Activated CD4-positive, alpha-beta T cell treated with anti-CD3 and anti-CD28 coated beads, Interleukin-2, Interleukin-6, amounts not matched to agents 100 ng/mL and 50 ng/mL, durations not matched to agents 16 hours and 8 hours (primary cell): ENCODE measurements at regions not wholly inside any gene's neighbourhood (a gene's known extent, or its start where the extent isn't known, plus 50 kb on each side); places are given as distances from the start of the nearest gene placed in this dataset.
"Not testable (repeated sequence)": the region's sequence is repeated elsewhere in the genome, so short reads cannot be mapped to it uniquely, and the experiment has no call there.

Experiments used
- DNase-seq: peaks from one replicate; pipeline ENCODE4 v3.0.0-alpha.2; 2020

DNA sequence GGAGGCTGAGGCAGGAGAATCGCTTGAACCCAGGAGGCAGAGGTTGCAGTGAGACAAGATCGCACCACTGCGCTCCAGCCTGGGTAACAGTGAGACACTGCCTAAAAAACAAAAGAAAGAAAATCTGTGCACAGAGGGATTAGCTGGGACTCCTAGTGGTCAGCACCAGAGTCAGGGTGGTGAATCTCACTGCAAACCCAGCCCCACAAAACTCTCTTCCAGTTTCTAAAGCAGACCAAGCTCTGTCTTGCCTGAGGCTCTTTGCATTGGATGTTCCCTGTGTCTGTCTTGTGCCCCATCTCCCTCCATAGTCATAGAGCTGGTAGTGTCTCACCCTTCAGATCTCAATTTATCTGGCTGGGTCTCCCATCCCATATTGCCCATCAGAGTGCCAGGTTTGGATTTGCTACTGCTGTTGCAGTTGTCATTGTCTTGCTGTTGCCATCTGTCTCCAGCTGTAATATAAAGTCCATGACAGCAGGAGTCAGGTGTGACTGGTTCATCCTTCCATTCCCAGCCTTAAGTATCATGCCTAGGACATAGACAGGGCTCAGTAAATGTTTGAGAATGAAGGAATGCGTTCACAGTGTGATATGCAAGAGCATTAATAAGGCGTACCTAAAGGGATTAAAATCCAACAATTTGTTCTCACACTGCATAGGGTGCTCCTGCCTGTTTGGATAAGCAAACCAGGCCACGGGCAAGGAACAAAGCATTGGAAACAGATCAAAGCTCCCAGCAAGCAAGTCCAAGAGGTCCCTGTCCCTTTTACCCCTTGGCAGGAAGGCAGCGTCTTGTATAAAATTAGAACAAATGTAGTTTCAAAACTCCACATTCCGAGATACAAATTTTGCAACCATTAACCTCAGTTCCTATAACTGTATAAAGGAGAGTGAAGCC, 614.6 kb upstream of the CDH5 start:
- DNase-seq: no peak

- DNase-seq: no peak
These were observed 617.0 kb upstream of the CDH5 start for GRCh38 chr16:65749506-65749905.

DNA sequence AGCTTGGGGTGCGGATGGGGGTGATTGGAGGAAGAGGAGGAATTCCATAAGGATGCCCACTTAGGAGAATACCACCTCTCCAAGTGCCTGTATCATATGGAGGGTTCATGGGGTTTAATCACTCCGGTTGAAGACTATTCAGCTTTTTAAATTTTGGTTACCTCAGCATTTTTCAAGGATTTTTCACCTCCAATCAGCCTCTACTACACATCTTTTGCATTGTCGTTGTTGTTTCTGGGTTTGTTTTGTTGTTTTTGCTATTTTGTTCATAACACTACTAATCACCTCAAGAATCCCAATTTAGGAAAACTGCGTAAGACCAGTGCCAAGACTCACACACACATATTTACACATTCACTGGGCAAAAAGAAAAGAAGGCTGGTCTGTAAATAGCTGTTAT, 619.5 kb upstream of the CDH5 start:
- DNase-seq: no peak

GRCh38 chr16:65745201-65745708, 621.2 kb upstream of the CDH5 start:
- DNase-seq: no peak

- DNase-seq: no peak
These were observed 622.1 kb upstream of the CDH5 start for GRCh38 chr16:65744401-65744800.

- no peak for DNase-seq
These were observed 621.7 kb upstream of the CDH11 start for GRCh38 chr16:65743558-65743957.

DNA sequence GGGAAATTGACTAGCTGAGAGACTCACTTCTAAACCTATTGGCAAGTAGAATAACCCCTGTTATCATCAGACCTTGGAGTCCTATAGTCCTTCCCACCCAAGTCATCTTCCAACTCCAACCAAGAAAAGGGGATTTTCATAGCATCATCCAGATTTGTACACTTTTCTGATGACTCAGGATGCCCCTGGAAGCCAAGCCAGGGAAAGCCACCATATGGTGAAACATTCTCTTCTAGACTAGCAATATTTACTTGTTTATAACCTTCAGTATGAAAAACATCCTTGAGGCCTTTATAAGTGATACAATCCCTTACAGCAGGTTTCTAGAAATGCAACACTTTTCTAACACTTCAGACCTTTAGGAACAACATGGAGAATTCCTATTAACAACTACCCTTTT, 618.8 kb upstream of the CDH11 start:
- DNase-seq: no peak

GRCh38 chr16:65739518-65739917, 617.7 kb upstream of the CDH11 start:
- no peak for DNase-seq

DNA sequence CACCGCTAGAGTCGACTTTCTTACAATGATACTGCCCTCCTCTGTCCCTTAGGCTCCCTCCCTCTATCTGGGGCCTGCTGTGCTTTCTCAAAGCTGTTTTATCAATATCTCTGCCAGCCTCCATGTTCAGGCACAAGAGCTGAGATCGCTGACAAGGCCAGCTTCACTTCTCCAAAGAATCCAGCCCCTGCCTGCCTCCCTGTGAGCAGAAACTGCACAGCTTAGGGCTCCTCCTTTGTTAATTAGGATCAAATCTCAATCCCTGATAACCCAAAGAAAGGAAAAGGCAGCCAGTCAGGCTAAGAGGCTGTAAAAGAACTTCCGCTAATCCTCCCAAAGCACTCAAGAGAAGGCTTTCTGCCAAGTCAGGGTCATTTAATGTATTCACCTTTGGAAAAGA, 616.0 kb upstream of the CDH11 start:
- DNase-seq: no peak

DNA sequence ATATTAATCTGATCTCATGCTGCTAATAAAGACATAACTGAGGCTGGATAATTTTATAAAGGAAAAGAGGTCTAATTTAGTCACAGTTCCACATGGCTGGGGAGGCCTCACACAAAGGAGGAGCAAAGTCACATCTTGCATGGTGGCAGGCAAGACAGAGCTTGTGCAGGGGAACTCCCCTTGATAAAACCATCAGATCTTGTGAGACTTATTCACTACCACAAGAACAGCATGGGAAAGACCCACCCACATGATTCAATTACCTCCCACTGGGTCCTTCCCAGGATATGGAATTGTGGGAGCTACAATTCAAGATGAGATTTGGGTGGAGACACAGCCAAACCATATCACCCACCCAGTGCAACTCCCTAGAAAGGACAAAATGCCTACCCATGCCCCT, 613.8 kb upstream of the CDH11 start:
- not testable (repeated sequence) for DNase-seq

GRCh38 chr16:65733721-65734120, 611.9 kb upstream of the CDH11 start:
- no peak for DNase-seq

GRCh38 chr16:65731833-65732232, 610.0 kb upstream of the CDH11 start:
- no peak for DNase-seq

- no peak for DNase-seq
These were observed 606.8 kb upstream of the CDH11 start for GRCh38 chr16:65728652-65729051.

GRCh38 chr16:65728167-65728566, 606.3 kb upstream of the CDH11 start:
- DNase-seq: no peak

DNA sequence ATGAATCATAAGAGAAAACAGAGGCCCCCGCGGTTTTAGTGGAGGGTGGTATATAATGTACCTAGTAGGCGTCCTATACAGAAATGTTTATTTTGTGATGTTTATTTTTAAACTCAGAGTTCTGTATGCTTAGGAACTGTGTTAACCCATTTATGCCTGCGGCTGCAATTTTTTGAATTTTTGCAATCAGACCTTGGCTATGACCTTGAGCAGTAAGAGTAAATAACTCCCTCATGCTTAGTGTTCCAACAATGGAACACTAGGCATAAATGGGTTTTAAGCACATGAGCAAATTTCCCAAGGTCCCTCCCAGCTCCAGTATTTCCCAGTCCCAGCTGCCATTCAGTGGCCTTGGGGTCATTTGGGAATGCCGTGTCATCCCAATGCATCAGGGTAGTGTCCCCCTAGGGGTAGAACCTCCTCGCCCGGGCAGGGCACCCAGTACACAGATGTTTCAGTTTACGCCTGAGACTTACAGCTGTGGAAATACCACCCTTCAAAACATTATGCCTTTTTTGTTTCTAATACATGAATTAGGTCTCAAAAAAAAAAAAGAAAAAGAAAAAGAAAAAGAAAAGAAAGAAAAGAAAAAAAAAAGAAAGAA, 605.8 kb upstream of the CDH11 start:
- DNase-seq: no peak

DNA sequence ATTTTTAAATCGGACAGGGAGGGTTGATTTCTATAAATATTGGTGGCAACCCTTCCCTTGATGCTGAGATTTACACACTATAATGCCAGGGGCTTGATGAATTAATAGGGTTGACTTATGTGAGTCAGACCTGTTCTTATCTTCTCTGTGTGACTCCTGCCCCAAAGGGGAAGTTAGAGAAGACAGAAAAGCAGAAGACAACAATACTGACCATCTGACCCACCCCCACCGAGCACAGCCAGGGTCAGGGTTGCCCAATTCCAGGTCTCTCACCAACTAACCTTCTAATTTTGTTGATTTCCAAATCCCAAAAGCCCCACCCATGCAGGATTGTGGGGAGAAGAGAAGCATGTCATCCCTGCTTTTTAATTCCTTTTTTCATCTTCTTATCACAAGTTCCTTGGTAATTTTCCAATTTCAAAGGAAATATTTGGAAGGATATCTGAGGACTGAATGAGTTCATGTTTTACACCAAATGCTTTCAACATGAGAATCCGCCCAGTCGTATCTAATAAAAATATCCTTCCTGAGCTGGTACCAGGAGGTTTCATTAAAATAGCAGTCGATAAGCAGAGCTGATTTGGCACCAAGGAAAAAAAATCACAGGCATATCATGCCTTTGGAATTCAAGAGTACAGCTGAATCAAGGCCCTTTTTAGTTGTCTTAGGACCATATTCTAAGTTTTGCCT, 603.4 kb upstream of the CDH11 start:
- DNase-seq: no peak

GRCh38 chr16:65722429-65722828, 600.6 kb upstream of the CDH11 start:
- DNase-seq: no peak

DNA sequence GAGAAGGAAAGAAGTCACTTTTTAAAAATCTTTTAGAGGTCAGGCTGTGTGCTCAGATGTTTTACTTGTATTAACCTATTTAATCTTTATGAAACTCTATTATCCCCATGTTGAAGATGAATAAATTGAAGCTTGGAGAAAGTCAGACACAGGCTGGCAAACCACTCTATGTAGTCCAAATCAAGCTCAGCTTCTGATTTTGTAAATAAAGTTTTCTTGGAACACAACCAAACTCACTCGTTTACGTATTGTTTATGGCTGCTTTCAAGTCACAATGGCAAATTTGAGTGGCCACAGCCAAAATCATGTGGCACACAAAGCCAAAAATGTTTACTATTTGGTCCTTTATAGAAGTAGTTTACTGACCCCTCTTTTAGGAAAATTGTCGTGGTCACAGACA, 596.0 kb upstream of the CDH11 start:
- no peak for DNase-seq

DNA sequence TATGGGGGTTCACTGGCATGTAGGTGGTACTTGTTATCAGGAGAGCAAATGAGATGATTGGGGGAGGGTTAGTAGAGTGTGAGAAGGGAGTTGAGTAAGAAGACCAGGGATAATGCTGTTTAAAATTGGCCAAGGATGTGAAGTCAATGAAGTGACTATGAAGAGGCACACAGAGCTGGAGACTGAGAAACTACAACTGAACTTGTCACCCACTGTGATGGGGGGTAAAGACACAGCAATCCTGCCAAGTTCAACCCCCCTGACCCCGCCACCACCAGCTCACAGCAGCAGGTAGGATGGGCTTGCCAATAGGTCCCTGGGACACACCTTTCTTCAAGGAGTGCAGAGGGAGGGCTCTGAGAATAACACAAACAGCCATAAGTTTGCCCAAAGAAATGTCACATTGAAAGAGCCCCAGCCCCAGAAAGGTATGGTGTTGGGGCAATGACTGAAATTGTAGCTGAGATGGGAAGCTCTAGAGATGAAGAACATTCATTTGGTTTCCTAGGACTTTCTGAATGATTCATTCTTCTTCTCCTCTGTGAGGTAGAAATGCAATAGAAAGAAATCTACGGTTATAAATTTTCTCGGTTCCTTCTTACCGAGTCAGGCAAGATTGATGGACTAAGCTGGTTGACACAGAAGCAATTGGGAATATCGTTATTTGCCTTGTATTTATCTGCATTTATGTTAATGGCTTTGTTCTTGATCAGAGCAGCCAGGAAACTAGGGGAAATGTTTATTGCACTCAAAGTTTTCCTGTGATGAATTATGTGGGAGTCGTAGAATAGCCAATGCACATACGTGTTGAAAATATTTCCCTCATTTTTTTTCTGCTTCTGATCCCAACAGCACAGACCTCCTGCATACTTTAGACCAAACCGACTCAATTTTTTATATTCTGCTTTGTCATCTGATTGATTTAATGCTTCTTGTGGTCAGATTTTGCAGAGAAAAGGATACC, 595.2 kb upstream of the CDH11 start:
- DNase-seq: no peak

GRCh38 chr16:65713181-65713808, 591.4 kb upstream of the CDH11 start:
- DNase-seq: no peak

- DNase-seq: no peak
These were observed 588.2 kb upstream of the CDH11 start for GRCh38 chr16:65710107-65710506.

DNA sequence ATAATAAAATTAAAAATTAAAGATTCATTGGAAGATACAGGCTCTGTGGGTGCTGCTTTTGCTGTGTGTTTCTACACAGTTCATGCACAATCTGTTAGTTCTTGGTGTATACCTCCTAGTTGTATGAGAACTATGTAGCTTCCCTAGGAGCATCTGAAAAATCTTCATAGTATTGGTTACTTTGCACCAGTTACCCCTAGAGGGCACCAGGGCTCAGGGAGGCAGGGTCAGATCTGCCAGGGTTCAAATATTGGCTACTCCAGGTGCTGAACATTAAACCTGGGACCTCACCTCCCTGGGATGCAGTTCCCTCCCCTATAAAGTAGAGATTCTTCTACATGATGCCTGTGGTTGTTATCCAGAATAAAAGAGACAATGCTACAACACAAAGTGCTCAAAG, 583.0 kb upstream of the CDH11 start:
- DNase-seq: no peak
